Endothelial cell of umbilical vein (primary cell): ENCODE measurements at regions not wholly inside any gene's neighbourhood (a gene's known extent, or its start where the extent isn't known, plus 50 kb on each side); places are given as distances from the start of the nearest gene placed in this dataset.

Experiments
- BruUV-seq: library from RNA; stranded (reverse); fragments of 400-500 nt; replicated peaks from 2 replicates; lab custom pipeline; 2021; lab: Mats Ljungman, UMichigan
- CTCF ChIA-PET: fragments of 300-600, 350-600 bp; sonication (Branson Sonifier 250); formaldehyde crosslinking; loops from one replicate; lab custom pipeline; 2021; ENCODE audit warnings: antibody characterized with exemption, inconsistent platforms; lab: Charles Lee
- POLR2A ChIA-PET: fragments of 300-600, 350-600 bp; sonication (Branson Sonifier 250); formaldehyde crosslinking; loops from one replicate; lab custom pipeline; 2021; ENCODE audit warnings: antibody characterized with exemption, inconsistent platforms; lab: Charles Lee
- DNase-seq: peaks from one replicate; pipeline ENCODE4 v3.0.0-alpha.2; 2011; ENCODE audit warnings: low read depth, low spot score
- FAIRE-seq: peaks from 2 replicates; lab custom pipeline; 2011; peaks lifted over from hg19 to GRCh38; lab: Jason Lieb, UNC
- H2AFZ ChIP-seq: 2 replicates; pipeline ENCODE4 v1.6.0; 2012; ENCODE audit warnings: low read depth, low read length, control low read depth, inconsistent platforms
- H3K27ac ChIP-seq: 2 replicates; pipeline ENCODE4 v1.5.1; 2011; ENCODE audit warnings: low read depth, mild to moderate bottlenecking, control low read depth, low read length, moderate library complexity; ENCODE audit not compliant: insufficient read depth
- H3K27me3 ChIP-seq, 2 experiments: 2 replicates each; pipeline versions ENCODE4 v1.6.0 to v1.6.1; 2011; ENCODE audit warnings: low read length in 2 of 2, mixed read lengths in 1 of 2; ENCODE audit not compliant: control insufficient read depth in 2 of 2, insufficient read depth in 2 of 2
- H3K36me3 ChIP-seq, 2 experiments: 2 replicates in 1 of 2; 3 replicates in 1 of 2; pipeline ENCODE4 v1.5.1; 2011; ENCODE audit warnings: low read length in 2 of 2, mild to moderate bottlenecking in 1 of 2, moderate library complexity in 1 of 2; ENCODE audit not compliant: control insufficient read depth in 2 of 2, insufficient read depth in 2 of 2; ENCODE audit errors: extremely low read depth in 1 of 2
- H3K4me1 ChIP-seq: 3 replicates; pipeline ENCODE4 v1.5.1; 2011; ENCODE audit warnings: mild to moderate bottlenecking, low read length; ENCODE audit not compliant: control insufficient read depth, insufficient read depth; ENCODE audit errors: extremely low read depth
- H3K4me2 ChIP-seq: 2 replicates; pipeline ENCODE4 v1.6.1; 2011; ENCODE audit warnings: low read length, control low read depth, mixed read lengths; ENCODE audit not compliant: insufficient read depth
- H3K4me3 ChIP-seq, 3 experiments: fragments of 200-600 bp in 1 of 3; sonication (generic), shearing (Covaris generic) in 1 of 3; replicated peaks in 1 of 3; 2 replicates each; pipeline ENCODE4 v1.5.1; 2011 to 2016; ENCODE audit warnings: control low read depth in 3 of 3, low read length in 3 of 3, mild to moderate bottlenecking in 2 of 3, inconsistent platforms in 1 of 3, low read depth in 1 of 3, moderate library complexity in 1 of 3; ENCODE audit not compliant: insufficient read depth in 1 of 3
- H3K79me2 ChIP-seq: 2 replicates; pipeline ENCODE4 v1.6.0; 2012; ENCODE audit warnings: low read length, inconsistent platforms; ENCODE audit not compliant: control insufficient read depth, insufficient read depth
- H3K9ac ChIP-seq: replicated peaks from 2 replicates; pipeline ENCODE3; 2011; ENCODE audit warnings: low read length, control low read depth; ENCODE audit not compliant: insufficient read depth; ENCODE audit errors: extremely low read depth
- H3K9me1 ChIP-seq: replicated peaks from 3 replicates; pipeline ENCODE4 v1.6.0; 2011; ENCODE audit warnings: mild to moderate bottlenecking, low read length; ENCODE audit not compliant: control insufficient read depth, insufficient read depth; ENCODE audit errors: extremely low read depth
- H3K9me3 ChIP-seq: replicated peaks from 2 replicates; pipeline ENCODE4 v1.5.1; 2012; ENCODE audit warnings: low read length, inconsistent platforms; ENCODE audit not compliant: control insufficient read depth, insufficient read depth
- H4K20me1 ChIP-seq: replicated peaks from 2 replicates; pipeline ENCODE3; 2011; ENCODE audit warnings: mild to moderate bottlenecking, low read length; ENCODE audit not compliant: control insufficient read depth, insufficient read depth; ENCODE audit errors: extremely low read depth
- CTCF ChIP-seq, 2 donors: IDR thresholded peaks; 1 replicate in 1 of 2; 2 replicates in 1 of 2; pipeline ENCODE4 v1.5.1; 2011; ENCODE audit warnings: low read length in 2 of 2, mild to moderate bottlenecking in 2 of 2, moderate library complexity in 2 of 2, control low read depth in 1 of 2, inconsistent platforms in 1 of 2, low read depth in 1 of 2; ENCODE audit not compliant: insufficient read depth in 1 of 2; ENCODE audit errors: extremely low read depth in 1 of 2
- EZH2 ChIP-seq: IDR thresholded peaks from 2 replicates; pipeline ENCODE4 v1.6.1; 2012; ENCODE audit warnings: borderline replicate concordance, low read depth, mild to moderate bottlenecking, moderate library complexity, low read length, inconsistent platforms; ENCODE audit not compliant: severe bottlenecking
- FOS ChIP-seq: IDR thresholded peaks from 2 replicates; pipeline ENCODE4 v1.6.1; 2011; ENCODE audit warnings: mild to moderate bottlenecking, low read length, moderate library complexity, borderline replicate concordance; ENCODE audit not compliant: insufficient read depth
- GATA2 ChIP-seq: IDR thresholded peaks from 2 replicates; pipeline ENCODE4 v1.7.0; 2011; ENCODE audit warnings: low read depth, mild to moderate bottlenecking, moderate library complexity, mixed read lengths, low read length; ENCODE audit not compliant: insufficient read length, insufficient read depth
- JUN ChIP-seq: IDR thresholded peaks from 2 replicates; pipeline ENCODE4 v1.6.1; 2011; ENCODE audit warnings: borderline replicate concordance, low read depth; ENCODE audit not compliant: insufficient read length, insufficient read depth
- MAX ChIP-seq: IDR thresholded peaks from 2 replicates; pipeline ENCODE4 v1.6.1; 2011; ENCODE audit not compliant: insufficient read depth, insufficient read length
- MYC ChIP-seq: IDR thresholded peaks from one replicate; pipeline ENCODE4 v1.6.1; 2011; ENCODE audit warnings: mild to moderate bottlenecking, low read depth, low read length
- POLR2A ChIP-seq: IDR thresholded peaks from 2 replicates; pipeline ENCODE4 v1.6.1; 2012; ENCODE audit warnings: low read depth, mild to moderate bottlenecking, control low read depth, low read length
- POLR2AphosphoS5 ChIP-seq: IDR thresholded peaks from 2 replicates; pipeline ENCODE4 v1.6.1; 2012; ENCODE audit warnings: low read depth, mild to moderate bottlenecking, control low read depth, low read length, moderate library complexity; ENCODE audit not compliant: insufficient read depth
- dilution Hi-C: fragments of 300-500 bp; cut with MboI; formaldehyde crosslinking; loops from one replicate; pipeline ENCODE4 v1.15.0; 2019; ENCODE audit warnings: low sequenced_read_pairs; ENCODE audit not compliant: extremely low pct_ligation_motif_present
- intact Hi-C: fragments of 100-400 bp; cut with micrococcal nuclease; formaldehyde crosslinking; loops from one replicate; pipeline ENCODE4 v1.10.0; 2022

GRCh38 chrX:85592980-85593379 lies 213.5 kb upstream of the POF1B start:
- FAIRE-seq (no peak), DNase-seq (no peak)
- dilution Hi-C loops (no loop called here), intact Hi-C loops (no loop called here)
- Histone ChIP-seq H3K27me3 (no peaks in the 10 kb centered on the region), H3K9me1 (no peaks in the 10 kb centered on the region), H3K79me2 (no peaks in the 10 kb centered on the region), H3K27ac (no peak overlapping the region), H4K20me1 (no peaks in the 10 kb centered on the region), H3K4me2 (no peak overlapping the region), H2AFZ (no peak overlapping the region), H3K4me1 (no peaks in the 10 kb centered on the region), H3K4me3 (no peak overlapping the region), H3K36me3 (no peaks in the 10 kb centered on the region), H3K9ac (no peak overlapping the region), H3K9me3 (no peaks in the 10 kb centered on the region)
- ChIA-PET POLR2A (no interaction called here), CTCF (no interaction called here)
- no TSS peak for BruUV-seq
- TF ChIP-seq FOS = no peak
- TF ChIP-seq GATA2 = no peak
- no peak for TF ChIP-seq POLR2AphosphoS5
- no peak for TF ChIP-seq MYC
- TF ChIP-seq POLR2A = no peak
- TF ChIP-seq CTCF (IDR thresholded peaks at IDR 0.05; ENCODE audit: extremely low read depth in 1 of 2, insufficient read depth in 1 of 2, low read depth in 1 of 2, low read length in 2 of 2) = no peak
- TF ChIP-seq MAX = no peak
- no peak for TF ChIP-seq JUN
- no peak for TF ChIP-seq EZH2
